SIG-M5 (cell line): ENCODE measurements at regions not wholly inside any gene's neighbourhood (a gene's known extent, or its start where the extent isn't known, plus 50 kb on each side); places are given as distances from the start of the nearest gene placed in this dataset.
"Not testable (repeated sequence)": the region's sequence is repeated elsewhere in the genome, so short reads cannot be mapped to it uniquely, and the experiment has no call there.

Experiments used
- DNase-seq: peaks from one replicate; lab custom pipeline; 2025; lab: John Stamatoyannopoulos, UW

DNA sequence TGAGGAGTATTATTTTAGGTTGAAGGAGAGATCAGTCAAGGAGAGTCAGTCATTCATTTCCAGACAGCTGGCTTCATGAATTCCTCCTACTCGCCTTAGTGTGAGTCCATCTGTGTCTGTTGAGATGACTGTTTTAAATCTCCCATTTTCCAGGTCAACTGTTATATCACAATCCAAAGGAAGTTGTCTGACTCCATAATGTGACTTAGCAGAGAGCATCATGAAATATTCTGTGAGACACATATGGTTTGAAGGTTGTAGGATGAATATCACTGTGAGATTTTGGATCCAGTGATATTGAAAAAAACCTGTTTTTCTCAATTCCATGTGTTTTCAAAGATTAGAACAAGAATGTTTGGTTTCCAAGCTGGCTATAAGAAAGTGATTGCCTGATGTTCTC lies 530.2 kb upstream of the MAN1A1 start:
- DNase-seq, result no peak

DNA sequence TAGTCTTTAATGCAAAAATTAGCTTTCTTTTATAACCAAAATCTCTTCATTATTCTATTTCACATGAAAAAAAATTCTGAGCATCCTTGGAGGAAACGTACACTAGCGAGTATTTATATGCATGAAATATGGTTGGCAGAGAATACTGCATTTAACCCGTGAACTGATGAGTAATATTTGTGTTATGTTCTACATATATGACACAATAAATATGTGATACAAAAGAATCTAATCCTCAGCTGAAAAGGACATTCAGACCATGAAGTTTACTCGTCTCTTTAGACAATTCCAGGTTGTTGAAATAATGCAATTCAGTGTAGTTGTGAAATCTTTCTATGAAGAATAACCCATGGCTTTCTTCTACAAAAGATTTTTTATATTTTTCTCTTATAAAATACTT lies 524.8 kb upstream of the MAN1A1 start:
- DNase-seq, result no peak

DNA sequence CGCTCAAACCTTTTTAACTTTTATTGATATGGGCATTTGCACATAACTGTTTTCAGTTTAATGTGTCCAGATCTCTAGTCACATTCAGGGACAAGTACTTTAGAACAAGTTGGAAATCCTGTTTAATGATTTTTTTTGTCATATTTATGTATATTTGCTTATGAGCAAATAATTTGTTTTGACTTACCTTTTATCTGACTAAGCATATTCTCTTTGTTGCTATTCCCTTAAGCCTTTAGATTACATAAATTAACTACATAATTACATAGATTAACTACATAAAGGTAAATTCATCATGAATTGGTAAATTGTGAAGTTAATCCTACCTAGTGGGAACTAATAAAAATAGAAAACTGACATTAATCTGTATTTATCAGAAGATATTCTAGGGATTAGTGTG lies 523.5 kb upstream of the MAN1A1 start:
- no peak for DNase-seq

DNA sequence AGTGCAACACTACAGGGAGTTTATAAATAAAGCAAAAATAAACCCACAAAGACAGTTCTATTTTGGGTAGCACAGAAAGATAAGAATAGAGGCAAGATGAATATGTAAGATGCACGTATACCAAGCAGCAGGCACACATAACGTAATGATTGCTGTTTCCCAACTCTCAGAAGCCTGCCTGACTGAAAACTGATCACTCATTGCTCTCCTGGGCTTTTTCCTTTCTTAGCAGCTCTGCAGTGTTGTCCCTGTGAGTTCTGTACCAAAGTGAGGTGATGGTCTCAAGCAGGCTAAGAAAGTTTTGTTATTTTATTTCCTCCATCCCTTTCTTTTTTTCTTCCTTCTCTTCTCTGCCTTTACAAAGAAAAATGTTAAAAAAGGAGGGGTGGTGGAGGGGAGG lies 522.0 kb upstream of the MAN1A1 start:
- no peak for DNase-seq

DNA sequence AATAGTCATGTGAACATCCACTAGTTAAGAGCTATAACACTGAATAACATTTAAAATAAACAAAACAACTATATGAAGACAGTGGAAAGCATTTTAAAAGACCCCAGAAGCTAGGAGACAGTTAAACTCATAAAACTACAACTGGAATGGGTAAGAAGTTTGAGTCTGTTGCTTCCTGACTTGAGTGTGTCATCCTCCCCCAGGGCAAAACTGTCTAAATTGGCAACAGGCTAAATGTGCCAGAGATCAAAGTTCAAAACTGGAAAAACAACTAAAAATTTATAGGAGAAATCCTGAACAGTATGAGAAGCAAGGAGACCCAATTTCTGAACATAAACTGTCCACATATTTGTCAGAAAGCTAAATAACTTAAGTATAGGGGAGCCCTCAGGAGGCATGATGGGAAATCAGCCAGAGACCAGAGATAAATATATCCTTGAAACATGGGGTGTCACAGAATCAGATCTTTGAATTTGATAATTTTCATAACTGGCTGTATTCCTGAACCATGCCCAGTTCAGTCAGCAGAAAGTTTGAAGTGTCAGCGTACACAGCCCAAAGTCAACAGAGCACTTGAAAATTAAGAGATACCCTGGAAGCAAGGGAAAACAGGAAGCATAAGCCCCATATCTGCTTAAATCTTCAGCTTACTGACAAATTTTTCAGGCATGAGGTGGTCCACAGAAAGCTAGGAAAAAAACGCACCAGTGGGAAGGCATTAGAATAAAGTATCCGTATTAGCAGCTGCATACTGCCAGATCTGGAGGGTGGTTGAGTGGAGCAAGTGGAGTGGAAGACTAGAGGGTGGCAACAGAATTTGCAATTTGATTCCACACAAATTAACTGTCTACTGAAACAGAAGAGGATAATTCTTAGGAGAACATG lies 516.1 kb upstream of the MAN1A1 start:
- no peak for DNase-seq

DNA sequence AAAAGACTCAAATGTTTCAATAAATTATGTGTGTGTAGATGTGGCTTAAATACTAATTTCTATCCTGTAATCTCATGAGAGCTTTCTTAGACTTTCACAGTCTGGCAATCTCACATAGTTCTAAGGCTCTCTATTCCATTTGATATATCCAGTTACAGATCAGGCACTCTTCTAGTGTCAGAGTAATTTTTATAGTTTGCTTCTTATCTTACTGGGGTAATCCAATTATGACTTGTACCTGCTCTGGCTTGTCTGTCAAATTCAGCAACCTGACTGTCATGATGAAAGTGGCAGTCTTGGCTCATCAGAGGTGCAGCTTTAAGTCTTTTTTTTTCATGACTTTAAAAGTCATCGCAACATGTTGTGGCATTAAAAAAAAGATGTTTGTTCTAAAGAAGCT lies 513.2 kb upstream of the MAN1A1 start:
- DNase-seq, result no peak

DNA sequence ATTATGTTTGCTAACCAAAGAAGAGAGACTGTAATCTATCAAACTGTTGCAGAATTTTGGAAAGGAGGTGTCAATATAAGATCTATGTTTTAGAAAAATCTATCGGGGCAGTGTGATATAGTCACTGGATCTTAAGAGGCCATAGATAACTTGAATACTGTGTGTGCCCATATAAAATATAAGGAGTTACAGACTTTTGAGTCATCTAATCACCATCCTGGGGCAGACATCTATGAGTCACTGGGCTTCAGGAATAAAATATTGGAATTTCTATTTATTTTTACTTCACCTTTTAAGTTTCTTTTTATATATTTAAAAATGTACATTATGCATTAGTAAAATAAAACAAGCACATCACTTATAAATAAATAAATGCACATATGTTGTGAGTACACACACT lies 509.3 kb upstream of the MAN1A1 start:
- no peak for DNase-seq

DNA sequence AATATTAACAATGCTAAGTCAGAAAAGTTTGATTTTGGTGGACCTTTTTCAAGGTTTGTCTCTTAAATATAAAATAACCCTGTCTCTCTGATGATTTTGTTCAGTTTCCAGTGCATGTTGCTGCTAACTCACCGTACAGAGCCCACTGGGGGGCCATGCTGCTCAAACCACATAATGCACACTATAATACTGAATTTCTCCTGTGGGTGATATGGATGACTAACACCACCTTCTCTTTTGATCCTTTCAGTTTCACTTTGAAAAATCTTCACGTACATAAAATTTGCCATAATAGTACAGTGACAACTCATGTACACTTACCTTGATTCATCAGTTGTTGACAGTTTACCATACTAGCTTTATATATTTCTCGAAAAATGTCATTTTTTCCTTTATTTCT lies 506.6 kb upstream of the MAN1A1 start:
- no peak for DNase-seq

DNA sequence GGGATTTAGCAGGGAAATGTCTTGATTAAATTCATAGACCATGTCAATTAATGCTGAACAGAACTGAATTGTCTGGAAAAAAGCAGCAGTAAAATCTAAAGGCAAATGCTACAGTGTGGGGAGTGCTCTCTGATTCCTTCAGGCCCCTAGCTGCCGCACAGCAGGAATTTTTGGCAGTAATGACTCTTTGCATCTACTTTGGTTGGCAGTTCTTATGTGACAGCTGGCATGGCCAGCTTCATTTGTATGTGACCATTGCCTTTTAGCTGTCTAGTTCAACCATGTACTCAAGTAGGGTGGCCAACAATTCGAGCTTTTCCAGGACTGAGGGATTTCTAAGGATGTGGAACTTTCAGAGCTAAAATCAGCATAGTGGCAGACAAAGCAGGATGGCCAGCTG lies 499.1 kb upstream of the MAN1A1 start:
- no peak for DNase-seq

DNA sequence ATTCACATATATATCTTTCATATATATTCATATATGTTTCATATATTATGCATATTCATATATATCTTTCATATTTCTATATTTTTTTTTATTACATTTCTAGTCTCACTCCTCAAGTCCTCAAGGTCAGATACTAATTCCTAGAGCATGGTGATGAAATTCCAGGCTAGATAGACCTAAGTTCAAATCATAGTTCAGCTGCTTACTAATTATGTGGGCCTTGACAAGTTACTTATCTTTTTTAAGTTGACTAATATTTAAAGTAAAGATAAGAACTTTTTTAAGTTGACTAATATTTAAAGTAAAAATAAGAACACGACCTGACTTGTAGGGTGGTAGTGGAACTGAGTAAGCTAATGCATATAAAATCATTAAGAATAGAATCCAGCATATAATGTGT lies 495.6 kb upstream of the MAN1A1 start:
- DNase-seq, result no peak

DNA sequence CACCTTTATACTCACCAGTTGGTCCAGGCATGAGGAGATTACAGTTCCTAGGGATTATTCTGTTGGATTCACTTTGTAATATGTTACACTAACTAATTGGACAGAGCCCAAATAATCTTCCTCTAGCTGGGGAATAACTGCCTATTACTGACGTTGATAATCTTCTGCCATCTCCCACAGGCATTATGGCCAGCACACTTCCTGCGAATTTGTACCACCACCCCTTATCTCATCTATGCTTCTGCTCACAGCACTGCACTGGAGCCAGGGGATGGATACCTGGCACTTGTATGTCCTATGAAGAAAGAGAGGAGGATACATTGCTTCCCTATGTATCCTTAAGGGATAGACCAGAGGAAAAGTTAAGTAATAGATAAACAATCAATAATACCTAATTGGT lies 494.8 kb upstream of the MAN1A1 start:
- no peak for DNase-seq

DNA sequence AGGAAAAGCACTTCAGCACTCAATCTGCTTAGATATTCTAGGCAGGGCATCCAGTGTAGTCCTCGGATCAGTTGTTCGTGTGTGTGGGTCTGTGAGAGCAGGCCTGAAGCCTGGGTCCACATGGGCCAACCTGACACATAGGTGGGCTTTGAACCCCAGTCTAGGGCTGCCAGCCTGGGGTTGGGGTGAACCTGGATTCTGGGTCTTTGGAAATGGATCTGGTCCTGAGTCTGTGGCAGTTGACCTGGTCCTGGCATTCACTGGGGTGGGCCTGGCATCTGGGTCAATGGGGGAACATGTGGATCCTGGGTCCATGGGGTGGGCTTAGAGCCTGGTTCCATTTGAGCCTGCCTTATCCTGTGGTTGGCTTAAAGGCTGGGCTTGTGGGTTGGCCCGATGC lies 492.6 kb upstream of the MAN1A1 start:
- DNase-seq, result no peak

DNA sequence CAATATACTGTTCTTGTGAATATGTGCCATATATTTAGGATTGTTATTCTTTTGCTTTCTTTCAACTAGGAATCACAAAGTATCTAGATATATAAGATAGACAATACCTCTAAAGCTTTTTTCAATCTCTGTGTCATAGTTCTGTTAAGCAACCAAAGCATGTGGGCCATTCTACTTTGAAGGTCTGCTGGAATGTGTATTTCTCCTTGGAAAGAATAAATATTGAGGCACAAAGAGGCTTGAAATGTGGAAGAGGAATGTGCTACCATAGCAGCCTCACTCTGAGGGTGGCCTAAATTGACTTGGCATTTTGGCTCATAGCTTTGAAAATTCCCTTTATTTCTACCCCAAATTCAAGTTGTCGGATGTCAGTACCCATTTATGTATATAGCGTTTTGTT lies 488.5 kb upstream of the MAN1A1 start:
- no peak for DNase-seq

DNA sequence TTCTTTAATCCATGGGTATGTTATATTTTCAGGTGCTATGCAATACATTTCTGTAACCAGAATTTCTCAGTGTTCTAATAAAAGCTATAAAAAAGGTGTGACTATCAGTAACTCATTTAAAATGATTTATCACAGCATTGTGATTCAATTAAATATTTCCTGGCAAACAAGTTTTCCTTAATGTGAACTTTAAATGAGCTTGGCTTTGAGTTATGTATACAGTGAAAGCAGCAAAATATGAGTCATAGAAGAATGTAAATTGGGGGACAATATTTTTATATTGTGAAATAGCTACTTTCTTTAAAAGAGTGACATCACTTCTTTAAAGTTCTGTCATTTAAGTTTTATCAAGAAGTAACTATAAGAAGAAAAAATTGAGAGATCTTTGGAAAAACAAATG lies 484.9 kb upstream of the MAN1A1 start:
- DNase-seq, result no peak

DNA sequence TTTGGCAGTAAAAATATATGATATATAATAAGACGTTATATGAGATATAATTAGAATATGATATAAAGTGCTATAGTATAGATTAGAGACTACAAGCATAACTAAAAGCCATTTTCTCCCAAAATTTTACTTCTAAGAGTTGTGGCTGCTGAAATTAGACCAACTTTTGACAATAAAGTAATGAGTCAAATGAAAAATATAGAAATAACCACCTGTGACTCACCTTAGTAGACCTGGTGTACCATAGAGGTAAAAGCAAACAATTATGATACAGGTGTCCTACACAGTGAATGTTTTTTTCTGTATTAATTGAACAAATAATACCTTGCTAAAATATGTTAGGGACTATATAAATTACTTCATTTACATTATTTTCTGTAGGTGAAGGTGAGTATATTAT lies 482.9 kb upstream of the MAN1A1 start:
- no peak for DNase-seq

DNA sequence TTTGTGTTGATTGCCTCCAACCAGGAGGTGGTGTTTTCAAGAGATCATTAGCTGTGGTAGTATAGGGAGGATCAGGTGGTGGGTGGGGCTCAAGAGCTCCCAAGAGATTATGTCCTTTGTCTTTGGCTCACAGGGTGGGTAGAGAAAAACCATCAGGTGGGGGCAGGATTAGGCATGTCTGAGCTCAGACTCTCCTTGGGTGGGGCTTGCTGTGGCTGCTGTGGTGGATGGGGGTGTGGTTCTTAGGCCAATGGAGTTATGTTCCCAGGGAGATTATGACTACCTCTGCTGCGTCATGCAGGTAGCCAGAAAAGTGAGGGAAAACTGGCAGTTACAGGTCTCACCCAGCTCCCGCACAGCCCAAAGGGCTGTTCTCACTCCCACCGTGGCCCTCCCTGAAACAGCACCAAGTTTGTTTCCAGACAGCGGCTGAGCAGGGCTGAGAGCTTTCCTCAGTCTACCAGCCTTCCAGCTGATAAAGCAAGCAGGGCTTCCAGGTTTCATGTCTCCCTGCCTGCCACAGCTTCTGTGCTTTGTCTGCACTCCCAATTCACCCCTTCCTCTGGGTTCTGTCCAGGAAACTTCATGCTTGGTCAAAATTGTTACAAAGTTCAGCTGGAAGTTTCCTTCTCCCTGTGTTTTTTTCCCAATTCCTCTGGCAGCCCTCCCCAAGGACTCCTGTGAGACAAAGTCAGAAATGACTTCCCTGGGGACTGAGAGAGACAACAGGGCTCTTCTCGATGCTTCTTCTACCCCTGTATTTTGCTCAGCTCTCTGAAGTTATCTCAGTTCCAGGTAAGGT lies 481.1 kb upstream of the MAN1A1 start:
- DNase-seq, result no peak

DNA sequence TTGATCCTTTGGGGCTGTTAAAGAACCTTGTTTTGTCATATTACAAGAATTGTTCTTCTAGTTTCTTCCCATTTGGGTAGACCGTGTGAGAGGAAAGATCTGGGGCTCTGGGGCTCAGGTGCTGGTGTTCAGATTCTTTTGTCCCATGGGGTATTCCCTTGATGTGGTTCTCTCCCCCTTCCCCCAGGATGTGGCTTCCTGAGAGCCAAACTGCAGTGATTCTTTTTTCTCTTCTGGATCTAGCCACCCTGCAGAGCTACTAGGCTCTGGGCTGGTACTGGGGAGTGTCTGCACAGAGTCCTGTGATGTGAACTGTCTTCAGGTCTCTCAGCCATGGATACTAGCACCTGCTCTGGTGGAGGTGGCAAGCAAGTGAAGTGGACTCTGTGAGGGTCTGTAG lies 480.5 kb upstream of the MAN1A1 start:
- no peak for DNase-seq

DNA sequence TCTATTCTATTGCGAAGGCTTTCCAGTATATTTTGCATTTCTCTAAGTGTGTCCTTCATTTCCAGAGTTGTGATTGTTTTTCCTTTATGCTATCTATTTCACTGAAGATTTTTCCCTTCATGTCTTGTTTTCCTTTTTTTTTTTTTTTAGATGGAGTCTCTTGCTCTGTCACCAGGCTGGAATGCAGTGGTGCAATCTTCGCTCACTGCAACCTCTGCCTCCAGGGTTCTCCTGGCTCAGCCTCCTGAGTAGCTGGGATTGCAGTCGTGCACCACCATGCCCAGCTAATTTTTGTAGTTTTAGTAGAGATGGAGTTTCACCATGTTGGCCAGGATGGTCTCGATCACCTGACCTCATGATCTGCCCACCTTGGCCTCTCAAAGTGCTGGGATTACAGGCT lies 479.9 kb upstream of the MAN1A1 start:
- DNase-seq, result not testable (repeated sequence)

DNA sequence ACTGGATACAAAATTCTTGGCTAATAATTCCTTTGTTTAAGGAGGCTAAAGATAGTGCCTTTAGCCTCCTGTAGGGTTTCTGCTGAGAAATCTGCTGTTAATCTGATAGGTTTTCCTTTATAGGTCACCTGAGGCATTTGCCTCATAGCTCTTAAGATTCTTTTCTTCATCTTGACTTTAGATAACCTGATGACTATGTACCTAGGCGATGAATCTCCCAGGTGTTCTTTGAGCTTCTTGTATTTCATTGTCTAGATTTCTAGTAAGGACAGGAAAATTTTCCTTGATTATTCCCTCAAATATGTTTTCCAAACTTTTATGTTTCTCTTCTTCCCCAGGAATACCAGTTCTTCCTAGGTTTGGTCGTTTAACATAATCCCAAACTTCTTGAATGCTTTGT lies 479.4 kb upstream of the MAN1A1 start:
- DNase-seq, result no peak

DNA sequence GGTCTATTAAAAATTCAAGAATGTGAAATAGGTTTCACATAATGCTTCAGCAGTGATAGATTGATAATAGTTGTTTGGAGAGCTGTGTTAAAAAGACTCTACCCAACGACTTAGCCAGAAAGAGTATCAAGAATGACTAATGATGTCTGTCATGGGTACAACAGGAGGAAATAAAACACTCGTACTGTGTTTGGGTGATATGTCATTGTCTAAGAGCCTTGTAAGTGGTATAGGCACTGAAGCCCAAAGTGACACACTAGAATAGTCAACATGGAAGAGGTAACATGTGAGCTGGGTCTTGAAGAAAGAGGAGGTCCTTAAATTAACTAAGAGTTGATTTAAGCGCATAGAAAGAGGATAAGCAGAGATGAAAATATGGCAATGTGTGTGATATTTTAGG lies 471.8 kb upstream of the MAN1A1 start:
- DNase-seq, result no peak

DNA sequence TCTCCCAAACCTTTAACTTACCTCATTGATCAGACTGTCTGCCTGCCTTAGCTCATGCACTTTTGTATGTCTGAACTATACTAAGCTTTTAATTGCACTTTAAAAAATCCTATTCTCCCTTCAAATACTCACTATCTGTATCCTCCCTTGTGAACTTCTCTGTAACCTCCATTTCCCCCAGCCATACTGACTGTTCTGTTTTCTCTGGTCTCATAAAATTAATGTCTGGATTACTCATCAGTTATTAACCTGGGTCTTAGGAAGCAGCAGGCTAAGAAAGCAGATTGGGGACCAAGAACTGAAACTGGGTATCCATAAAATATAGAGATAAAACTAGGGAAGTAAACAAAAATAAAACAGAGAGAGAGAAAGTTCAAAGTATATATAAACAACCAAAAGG lies 469.3 kb upstream of the MAN1A1 start:
- DNase-seq, result no peak

DNA sequence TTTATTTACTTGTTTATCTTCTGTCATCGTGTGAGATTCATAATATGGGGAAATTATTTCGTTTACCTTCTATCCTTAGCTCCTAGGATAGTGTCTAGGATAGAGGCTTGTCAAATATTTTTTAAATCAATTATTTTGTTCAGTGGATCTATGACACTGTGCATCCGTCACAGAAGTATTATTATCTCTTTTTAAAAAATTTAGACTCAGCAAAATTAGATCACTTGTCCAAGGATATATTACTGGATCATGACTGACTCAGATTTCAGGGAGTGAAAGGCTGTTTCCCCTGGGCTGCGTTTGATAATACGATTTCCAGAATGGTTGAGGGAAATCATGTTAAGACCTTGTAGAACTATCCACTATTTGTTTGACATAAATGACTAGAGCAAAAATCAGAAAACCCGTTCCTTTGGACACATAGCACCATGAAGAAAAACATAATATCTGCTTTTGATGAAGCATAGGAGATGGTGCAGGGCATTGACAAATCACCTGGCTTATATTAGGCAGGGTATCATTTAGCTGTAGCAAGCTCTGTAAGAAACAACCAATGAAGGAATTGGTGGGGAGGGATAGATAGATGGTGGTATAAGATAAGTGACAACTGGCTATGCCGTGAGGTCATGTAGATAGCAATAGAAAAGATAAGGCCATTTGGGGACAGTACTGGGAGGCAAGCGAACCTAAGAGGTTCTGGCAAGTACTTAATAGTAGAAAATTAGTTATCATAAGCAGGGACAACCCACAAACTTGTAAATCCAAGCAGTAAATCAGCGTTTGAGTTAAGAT lies 465.2 kb upstream of the MAN1A1 start:
- DNase-seq, result no peak

DNA sequence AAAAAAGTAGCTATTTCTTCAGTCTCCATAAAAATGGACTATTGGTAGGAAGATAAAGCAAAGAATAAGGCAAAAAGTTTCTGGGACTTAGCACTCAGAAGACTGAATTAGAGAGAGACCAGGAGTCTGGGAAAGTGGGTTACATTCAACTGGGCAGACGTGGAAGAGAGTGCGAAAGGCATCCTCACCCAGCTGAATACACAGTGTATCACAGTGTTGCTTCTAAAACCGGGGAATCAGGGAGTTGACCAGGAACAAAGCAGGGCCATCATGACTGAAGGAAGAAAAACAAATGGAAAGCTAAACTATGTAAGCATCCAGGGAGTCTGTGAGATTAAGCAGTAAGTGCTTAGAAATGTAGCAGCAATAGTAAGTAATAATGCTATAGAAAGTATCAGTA lies 452.9 kb upstream of the MAN1A1 start:
- no peak for DNase-seq
